ENCODE measurements at regions not wholly inside any gene's neighbourhood (a gene's known extent, or its start where the extent isn't known, plus 50 kb on each side); places are given as distances from the start of the nearest gene placed in this dataset.

DNA sequence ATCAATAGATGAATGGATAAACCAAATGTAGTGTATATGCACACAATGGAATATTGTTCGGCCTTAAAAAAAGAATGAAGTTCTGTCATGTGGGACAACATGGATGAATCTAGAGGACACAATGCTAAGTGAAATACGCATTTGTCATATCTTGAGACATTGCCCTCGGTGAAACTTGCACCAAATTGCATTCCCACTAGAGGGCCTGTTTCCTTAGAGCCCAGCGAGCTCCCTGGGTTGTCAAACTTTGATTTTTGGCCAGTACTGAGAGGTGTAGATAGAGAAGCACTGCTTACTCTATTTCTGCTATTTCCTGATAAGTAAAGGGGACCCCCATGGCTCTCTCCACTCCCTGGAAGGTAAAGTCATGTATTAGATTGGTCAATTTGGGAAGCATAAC is 157.1 kb downstream of the GPAM start:
- no peak overlapping the region for H3K4ac ChIP-seq (replicated peaks; ENCODE audit: insufficient read length, low read depth, low read length)
- H2BK20ac ChIP-seq (ENCODE audit: low read length): no peak overlapping the region
- no peak overlapping the region for H3K14ac ChIP-seq (ENCODE audit: insufficient read length)
- H2BK5ac ChIP-seq (ENCODE audit: low read depth, low read length): no peak overlapping the region
- WGBS, 2 experiments (ENCODE audit: extremely low coverage in 1 of 2, insufficient coverage in 1 of 2, insufficient read length in 1 of 2, insufficient replicate concordance in 2 of 2, low coverage in 1 of 2, low lambda C conversion rate in 2 of 2, missing lambda C conversion rate in 1 of 2): 78% methylated on average over 4 of the region's 4 CpGs; no CpG with 5 or more reads in 1 of the 2 experiments
- no peak overlapping the region for H2BK120ac ChIP-seq (replicated peaks; ENCODE audit: low read depth, low read length)
- no peaks in the 10 kb centered on the region for H3K27me3 ChIP-seq (replicated peaks in 1 of 4; ENCODE audit: control insufficient read depth in 3 of 4, extremely low read depth in 1 of 4, insufficient read depth in 3 of 4, low read length in 3 of 4)
- no peaks in the 10 kb centered on the region for H3K4me1 ChIP-seq (replicated peaks in 1 of 4; ENCODE audit: control insufficient read depth in 3 of 4, insufficient read depth in 4 of 4, low read length in 3 of 4)
- H3K4me2 ChIP-seq (ENCODE audit: insufficient read depth in 1 of 2, low read depth in 2 of 2, low read length in 2 of 2): no peak overlapping the region
- no peak overlapping the region for H2AK5ac ChIP-seq (ENCODE audit: low read depth, low read length)
- no peak overlapping the region for H3K56ac ChIP-seq (replicated peaks; ENCODE audit: insufficient read length, low read depth, low read length)
- ChIA-PET CTCF (ENCODE audit: partially characterized antibody) (interaction anchor here (0.8 to 6.9 kb wide), 15 partner anchors 12 to 889 kb away, joined by 3 to 62 read pairs (median 4); no protein-coding TSS in a partner anchor), POLR2A (ENCODE audit: partially characterized antibody) (interaction anchor here (1.0 kb wide), 1 partner anchor 111 kb away, joined by 3 read pairs; no protein-coding TSS in a partner anchor)
- H4K5ac ChIP-seq (ENCODE audit: insufficient read length, low read depth, low read length): no peak overlapping the region
- no peak overlapping the region for H3K27ac ChIP-seq (ENCODE audit: low read depth, low read length)
- no peak overlapping the region for H3K23ac ChIP-seq (ENCODE audit: insufficient read length)
- no peaks in the 10 kb centered on the region for H3K23me2 ChIP-seq (ENCODE audit: low read depth, low read length)
- no peak overlapping the region for H4K91ac ChIP-seq (replicated peaks; ENCODE audit: insufficient read length, low read length)
- no peak overlapping the region for H2BK12ac ChIP-seq (ENCODE audit: low read depth, low read length)
- H4K8ac ChIP-seq (ENCODE audit: extremely low read depth, insufficient read depth, low read length): no peak overlapping the region
- no peak overlapping the region for H3K4me3 ChIP-seq (ENCODE audit: extremely low read depth in 1 of 4, insufficient read depth in 2 of 4, low read depth in 3 of 4, low read length in 4 of 4)
- H3K9ac ChIP-seq (replicated peaks in 1 of 4; ENCODE audit: extremely low read depth in 1 of 4, low read depth in 3 of 4, low read length in 3 of 4): no peak overlapping the region
- FAIRE-seq (peak; percentile 86), DNase-seq (ENCODE audit: low read depth in 1 of 2, low spot score in 2 of 2) (no peak)
- H2AFZ ChIP-seq (ENCODE audit: low read length): peak overlapping the region; percentile 42; the same call in 1 of the 2 replicates
- no peak overlapping the region for H2BK15ac ChIP-seq (ENCODE audit: low read length)
- no peak overlapping the region for H3K18ac ChIP-seq (ENCODE audit: extremely low read depth, low read length)
- TF ChIP-seq ATF3 (IDR thresholded peaks at IDR 0.05; ENCODE audit: insufficient read depth, low read depth, low read length) (no peak), BCL11A (IDR thresholded peaks at IDR 0.05; ENCODE audit: low read depth in 2 of 2, low read length in 2 of 2) (no peak), CBX8 (IDR thresholded peaks at IDR 0.05; ENCODE audit: borderline replicate concordance, low read depth, low read length) (no peak), RAD21 (IDR thresholded peaks at IDR 0.05 in 1 of 2, conservative IDR thresholded peaks at IDR 0.05 in 1 of 2; ENCODE audit: low read depth in 2 of 2, low read length in 2 of 2) (peak; percentile 38 to 61; a peak in 3 of 4 replicates), CTBP2 (IDR thresholded peaks at IDR 0.05; ENCODE audit: borderline replicate concordance, insufficient read depth, insufficient read length, low read length) (no peak)
- TF ChIP-seq, protein P1, sequence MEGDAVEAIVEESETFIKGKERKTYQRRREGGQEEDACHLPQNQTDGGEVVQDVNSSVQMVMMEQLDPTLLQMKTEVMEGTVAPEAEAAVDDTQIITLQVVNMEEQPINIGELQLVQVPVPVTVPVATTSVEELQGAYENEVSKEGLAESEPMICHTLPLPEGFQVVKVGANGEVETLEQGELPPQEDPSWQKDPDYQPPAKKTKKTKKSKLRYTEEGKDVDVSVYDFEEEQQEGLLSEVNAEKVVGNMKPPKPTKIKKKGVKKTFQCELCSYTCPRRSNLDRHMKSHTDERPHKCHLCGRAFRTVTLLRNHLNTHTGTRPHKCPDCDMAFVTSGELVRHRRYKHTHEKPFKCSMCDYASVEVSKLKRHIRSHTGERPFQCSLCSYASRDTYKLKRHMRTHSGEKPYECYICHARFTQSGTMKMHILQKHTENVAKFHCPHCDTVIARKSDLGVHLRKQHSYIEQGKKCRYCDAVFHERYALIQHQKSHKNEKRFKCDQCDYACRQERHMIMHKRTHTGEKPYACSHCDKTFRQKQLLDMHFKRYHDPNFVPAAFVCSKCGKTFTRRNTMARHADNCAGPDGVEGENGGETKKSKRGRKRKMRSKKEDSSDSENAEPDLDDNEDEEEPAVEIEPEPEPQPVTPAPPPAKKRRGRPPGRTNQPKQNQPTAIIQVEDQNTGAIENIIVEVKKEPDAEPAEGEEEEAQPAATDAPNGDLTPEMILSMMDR (IDR thresholded peaks at IDR 0.05; ENCODE audit: control extremely low read depth in 1 of 3, insufficient read depth in 1 of 3, low read depth in 1 of 3, low read length in 3 of 3): peak in 2 of 3 experiments; percentile 57 to 61; a peak in 3 of 4 replicates
- H3K9me3 ChIP-seq (ENCODE audit: insufficient read depth in 2 of 2, low read depth in 1 of 2, low read length in 1 of 2): peaks cover 4 to 8% of the 10 kb centered on the region in 2 experiments; a peak in 1 of 4 replicates
- no peaks in the 10 kb centered on the region for H4K20me1 ChIP-seq (replicated peaks in 1 of 2; ENCODE audit: control insufficient read depth in 1 of 2, insufficient read depth in 2 of 2, low read length in 2 of 2)
- no peaks in the 10 kb centered on the region for H3K79me2 ChIP-seq (ENCODE audit: control insufficient read depth in 1 of 2, insufficient read depth in 2 of 2, low read length in 2 of 2)
- H3K36me3 ChIP-seq (ENCODE audit: control insufficient read depth in 2 of 4, insufficient read depth in 4 of 4, low read length in 3 of 4): no peaks in the 10 kb centered on the region
- no peaks in the 10 kb centered on the region for H3K79me1 ChIP-seq (ENCODE audit: low read depth, low read length)

Measured in H1 (cell line).